ENCODE measurements at regions not wholly inside any gene's neighbourhood (a gene's known extent, or its start where the extent isn't known, plus 50 kb on each side); places are given as distances from the start of the nearest gene placed in this dataset.

GRCh38 chr18:45320724-45321123 is 294.6 kb upstream of the SLC14A2 start:
- H2AFZ ChIP-seq (ENCODE audit: low read depth, low read length) = no peak overlapping the region
- ChIA-PET CTCF (no interaction called here), POLR2A (no interaction called here)
- no peak for TF ChIP-seq GATA2 (IDR thresholded peaks at IDR 0.05; ENCODE audit: insufficient read depth, insufficient read length, low read depth, low read length)
- no peak overlapping the region for H3K4me3 ChIP-seq (replicated peaks in 1 of 3; ENCODE audit: insufficient read depth in 1 of 3, low read depth in 1 of 3, low read length in 3 of 3)
- no peaks in the 10 kb centered on the region for H4K20me1 ChIP-seq (replicated peaks; ENCODE audit: control insufficient read depth, extremely low read depth, insufficient read depth, low read length)
- no peaks in the 10 kb centered on the region for H3K9me3 ChIP-seq (replicated peaks; ENCODE audit: control insufficient read depth, insufficient read depth, low read length)
- FAIRE-seq (no peak), DNase-seq (ENCODE audit: low read depth, low spot score) (no peak)
- H3K4me1 ChIP-seq (ENCODE audit: control insufficient read depth, extremely low read depth, insufficient read depth, low read length) = no peaks in the 10 kb centered on the region
- H3K27ac ChIP-seq (ENCODE audit: insufficient read depth, low read depth, low read length) = no peak overlapping the region
- no peaks in the 10 kb centered on the region for H3K9me1 ChIP-seq (replicated peaks; ENCODE audit: control insufficient read depth, extremely low read depth, insufficient read depth, low read length)
- intact Hi-C loops (cut with micrococcal nuclease) (no loop called here), dilution Hi-C loops (cut with MboI; ENCODE audit: extremely low pct_ligation_motif_present, low sequenced_read_pairs) (no loop called here)
- H3K27me3 ChIP-seq (ENCODE audit: control insufficient read depth in 2 of 2, insufficient read depth in 2 of 2, low read length in 2 of 2) = no peaks in the 10 kb centered on the region
- H3K4me2 ChIP-seq (ENCODE audit: insufficient read depth, low read length) = no peak overlapping the region
- no peak overlapping the region for H3K9ac ChIP-seq (replicated peaks; ENCODE audit: extremely low read depth, insufficient read depth, low read length)
- no TSS peak for BruUV-seq (replicated peaks)
- H3K36me3 ChIP-seq (ENCODE audit: control insufficient read depth in 2 of 2, extremely low read depth in 1 of 2, insufficient read depth in 2 of 2, low read length in 2 of 2) = no peaks in the 10 kb centered on the region
- no peaks in the 10 kb centered on the region for H3K79me2 ChIP-seq (ENCODE audit: control insufficient read depth, insufficient read depth, low read length)

DNA sequence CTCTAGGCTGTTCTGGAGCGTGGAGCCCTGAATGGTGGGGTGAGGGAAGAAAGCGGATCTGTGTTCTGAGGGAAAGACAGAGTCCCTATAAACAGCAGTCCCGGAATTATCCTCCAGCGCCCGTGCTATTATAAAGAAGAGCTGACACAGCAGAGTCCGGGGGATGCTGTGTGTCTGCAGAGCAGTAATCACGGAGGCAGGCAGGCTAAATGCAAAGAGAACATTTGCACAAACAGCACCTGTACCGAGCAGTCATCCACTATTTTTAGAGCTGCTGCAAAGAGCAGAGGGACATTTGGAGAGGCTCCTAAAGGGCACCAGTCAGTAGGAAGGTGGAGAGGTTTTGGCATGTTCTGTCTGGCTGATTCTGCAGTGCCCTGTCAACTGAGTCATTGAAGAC is 293.8 kb upstream of the SLC14A2 start:
- no peak overlapping the region for H3K4me3 ChIP-seq (replicated peaks in 1 of 3; ENCODE audit: insufficient read depth in 1 of 3, low read depth in 1 of 3, low read length in 3 of 3)
- DNase-seq (ENCODE audit: low read depth, low spot score) (no peak), FAIRE-seq (no peak)
- no peaks in the 10 kb centered on the region for H3K36me3 ChIP-seq (ENCODE audit: control insufficient read depth in 2 of 2, extremely low read depth in 1 of 2, insufficient read depth in 2 of 2, low read length in 2 of 2)
- H3K4me2 ChIP-seq (ENCODE audit: insufficient read depth, low read length) = no peak overlapping the region
- ChIA-PET CTCF (no interaction called here), POLR2A (no interaction called here)
- H3K27me3 ChIP-seq (ENCODE audit: control insufficient read depth in 2 of 2, insufficient read depth in 2 of 2, low read length in 2 of 2) = no peaks in the 10 kb centered on the region
- no peaks in the 10 kb centered on the region for H3K4me1 ChIP-seq (ENCODE audit: control insufficient read depth, extremely low read depth, insufficient read depth, low read length)
- H2AFZ ChIP-seq (ENCODE audit: low read depth, low read length) = no peak overlapping the region
- dilution Hi-C loops (cut with MboI; ENCODE audit: extremely low pct_ligation_motif_present, low sequenced_read_pairs) (no loop called here), intact Hi-C loops (cut with micrococcal nuclease) (no loop called here)
- no peaks in the 10 kb centered on the region for H3K9me3 ChIP-seq (replicated peaks; ENCODE audit: control insufficient read depth, insufficient read depth, low read length)
- no peaks in the 10 kb centered on the region for H4K20me1 ChIP-seq (replicated peaks; ENCODE audit: control insufficient read depth, extremely low read depth, insufficient read depth, low read length)
- no TSS peak for BruUV-seq (replicated peaks)
- H3K9me1 ChIP-seq (replicated peaks; ENCODE audit: control insufficient read depth, extremely low read depth, insufficient read depth, low read length) = no peaks in the 10 kb centered on the region
- H3K79me2 ChIP-seq (ENCODE audit: control insufficient read depth, insufficient read depth, low read length) = no peaks in the 10 kb centered on the region
- TF ChIP-seq, protein P1, sequence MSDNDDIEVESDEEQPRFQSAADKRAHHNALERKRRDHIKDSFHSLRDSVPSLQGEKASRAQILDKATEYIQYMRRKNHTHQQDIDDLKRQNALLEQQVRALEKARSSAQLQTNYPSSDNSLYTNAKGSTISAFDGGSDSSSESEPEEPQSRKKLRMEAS (IDR thresholded peaks at IDR 0.05; ENCODE audit: insufficient read depth, insufficient read length) = no peak
- TF ChIP-seq CTCF (IDR thresholded peaks at IDR 0.05; ENCODE audit: extremely low read depth in 1 of 2, insufficient read depth in 1 of 2, low read depth in 1 of 2, low read length in 2 of 2) = no peak
- no peak for TF ChIP-seq MYC (IDR thresholded peaks at IDR 0.05; ENCODE audit: low read depth, low read length)
- no peak for TF ChIP-seq GATA2 (IDR thresholded peaks at IDR 0.05; ENCODE audit: insufficient read depth, insufficient read length, low read depth, low read length)
- TF ChIP-seq JUN (IDR thresholded peaks at IDR 0.05; ENCODE audit: borderline replicate concordance, insufficient read depth, insufficient read length, low read depth) = no peak
- TF ChIP-seq FOS (IDR thresholded peaks at IDR 0.05; ENCODE audit: borderline replicate concordance, insufficient read depth, low read length) = no peak
- TF ChIP-seq EZH2 (IDR thresholded peaks at IDR 0.05; ENCODE audit: borderline replicate concordance, low read depth, low read length, severe bottlenecking) = no peak
- TF ChIP-seq POLR2A (IDR thresholded peaks at IDR 0.05; ENCODE audit: low read depth, low read length) = no peak
- TF ChIP-seq POLR2AphosphoS5 (IDR thresholded peaks at IDR 0.05; ENCODE audit: insufficient read depth, low read depth, low read length) = no peak
- no peak overlapping the region for H3K9ac ChIP-seq (replicated peaks; ENCODE audit: extremely low read depth, insufficient read depth, low read length)
- H3K27ac ChIP-seq (ENCODE audit: insufficient read depth, low read depth, low read length) = no peak overlapping the region

Data from endothelial cell of umbilical vein (primary cell).